ENCODE measurements at regions not wholly inside any gene's neighbourhood (a gene's known extent, or its start where the extent isn't known, plus 50 kb on each side); places are given as distances from the start of the nearest gene placed in this dataset.

- no peak for TF ChIP-seq CBX5 (IDR thresholded peaks at IDR 0.05; ENCODE audit: low read depth, low read length)
- no peak for TF ChIP-seq EZH2 (IDR thresholded peaks at IDR 0.05; ENCODE audit: low read depth, low read length, severe bottlenecking)
- TF ChIP-seq SUZ12 (IDR thresholded peaks at IDR 0.05; ENCODE audit: low read length) = no peak
- TF ChIP-seq SP1 (IDR thresholded peaks at IDR 0.05; ENCODE audit: low read depth, low read length) = no peak
- no peak for TF ChIP-seq MAX (IDR thresholded peaks at IDR 0.05)
- TF ChIP-seq ASH2L (IDR thresholded peaks at IDR 0.05; ENCODE audit: low read length) = no peak
These were observed 887.3 kb upstream of the TENM4 start (continued) for GRCh38 chr11:80327956-80328614.

Measured in H1 (cell line).